HG02798 (cell line): ENCODE measurements at regions not wholly inside any gene's neighbourhood (a gene's known extent, or its start where the extent isn't known, plus 50 kb on each side); places are given as distances from the start of the nearest gene placed in this dataset.

Experiments
- ATAC-seq: cut with Tn5 transposase; IDR thresholded peaks from one replicate; pipeline ENCODE4 v1.9.1; 2021; ENCODE audit warnings: mild to moderate bottlenecking; ENCODE audit not compliant: unreplicated experiment, poor library complexity

GRCh38 chr16:6864671-6865070, 468.0 kb upstream of the RBFOX1 start:
- ATAC-seq: no peak

GRCh38 chr16:6864244-6864643, 468.4 kb upstream of the RBFOX1 start:
- ATAC-seq: no peak

- no peak for ATAC-seq
These were observed 469.5 kb upstream of the RBFOX1 start for GRCh38 chr16:6863135-6863534.

GRCh38 chr16:6861815-6862477, 470.7 kb upstream of the RBFOX1 start:
- no peak for ATAC-seq

- no peak for ATAC-seq
These were observed 471.4 kb upstream of the RBFOX1 start for GRCh38 chr16:6861135-6861814.

- no peak for ATAC-seq
These were observed 475.1 kb upstream of the RBFOX1 start for GRCh38 chr16:6857575-6857974.

- no peak for ATAC-seq
These were observed 476.1 kb upstream of the RBFOX1 start for GRCh38 chr16:6856578-6856977.

GRCh38 chr16:6853565-6853964, 479.1 kb upstream of the RBFOX1 start:
- ATAC-seq: no peak

GRCh38 chr16:6852643-6853225, 479.9 kb upstream of the RBFOX1 start:
- no peak for ATAC-seq

GRCh38 chr16:6846452-6846851, 486.2 kb upstream of the RBFOX1 start:
- no peak for ATAC-seq

- no peak for ATAC-seq
These were observed 491.3 kb upstream of the RBFOX1 start for GRCh38 chr16:6841392-6841791.

GRCh38 chr16:6837722-6838121, 494.9 kb upstream of the RBFOX1 start:
- ATAC-seq: no peak

- no peak for ATAC-seq
These were observed 495.9 kb upstream of the RBFOX1 start for GRCh38 chr16:6836766-6837165.

GRCh38 chr16:6835941-6836340, 496.7 kb upstream of the RBFOX1 start:
- no peak for ATAC-seq

- ATAC-seq: no peak
These were observed 497.1 kb upstream of the RBFOX1 start for GRCh38 chr16:6835516-6835915.

- ATAC-seq: no peak
These were observed 504.0 kb upstream of the RBFOX1 start for GRCh38 chr16:6828690-6829089.

- ATAC-seq: no peak
These were observed 504.7 kb upstream of the RBFOX1 start for GRCh38 chr16:6827931-6828330.

GRCh38 chr16:6827267-6827666, 505.4 kb upstream of the RBFOX1 start:
- no peak for ATAC-seq

- no peak for ATAC-seq
These were observed 510.6 kb upstream of the RBFOX1 start for GRCh38 chr16:6822041-6822440.

GRCh38 chr16:6804461-6804860, 528.2 kb upstream of the RBFOX1 start:
- ATAC-seq: no peak

- ATAC-seq: no peak
These were observed 529.5 kb upstream of the RBFOX1 start for GRCh38 chr16:6803176-6803575.

GRCh38 chr16:6797223-6797622, 535.4 kb upstream of the RBFOX1 start:
- ATAC-seq: no peak
